Testis (tissue), 2 donors: ENCODE measurements at regions not wholly inside any gene's neighbourhood (a gene's known extent, or its start where the extent isn't known, plus 50 kb on each side); places are given as distances from the start of the nearest gene placed in this dataset.

ENCODE experiments used
- CTCF ChIP-seq, 3 experiments: fragments of 450-650 bp in 2 of 3; fragments of 200-600 bp in 1 of 3; sonication (generic) in 1 of 3; IDR thresholded peaks; one replicate each; pipeline ENCODE4 v1.5.1; 2016 to 2019; ENCODE audit warnings: antibody characterized with exemption in 3 of 3, mild to moderate bottlenecking in 2 of 3, moderate library complexity in 1 of 3
- POLR2A ChIP-seq: fragments of 450-650 bp; IDR thresholded peaks from one replicate; pipeline ENCODE4 v1.6.1; 2017; ENCODE audit warnings: antibody characterized with exemption, mild to moderate bottlenecking, moderate library complexity

- no peak for TF ChIP-seq CTCF (IDR thresholded peaks at IDR 0.05)
- no peak for TF ChIP-seq POLR2A
Measured at GRCh38 chr9:106020186-106020585, 325.8 kb downstream of the TMEM38B start.
